ENCODE measurements at regions not wholly inside any gene's neighbourhood (a gene's known extent, or its start where the extent isn't known, plus 50 kb on each side); places are given as distances from the start of the nearest gene placed in this dataset.
A peak's percentile ranks its signal among the peaks of the same experiment; 100 is the strongest.

DNA sequence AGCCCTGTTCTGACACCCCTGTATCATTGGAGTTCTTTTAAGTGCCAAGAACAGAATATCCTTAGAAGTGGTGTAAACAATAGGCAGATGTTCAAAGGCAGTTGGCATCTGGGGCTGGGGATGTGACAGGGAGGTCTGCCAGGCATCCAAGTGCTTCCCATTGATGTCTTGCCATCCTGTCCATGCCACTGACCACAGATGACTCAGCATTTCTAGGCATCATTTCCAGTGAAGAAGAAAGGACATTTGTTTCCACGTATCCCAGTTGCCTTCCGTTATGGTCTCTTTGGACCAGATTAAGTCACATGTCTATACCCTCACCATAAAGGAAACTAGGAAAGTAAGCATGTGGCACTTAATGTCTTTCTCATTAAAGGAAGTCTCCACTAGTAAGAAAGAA is 76.7 kb upstream of the BARX2 start:
- in situ Hi-C loops (cut with HindIII; ENCODE audit: extremely low pct_ligation_motif_present, low pct_unique_long_range_greater_than_20kb): no loop called here
- no TSS peak for BruUV-seq (replicated peaks)
- FAIRE-seq: no peak

More for the DNA sequence above, 76.7 kb upstream of the BARX2 start:
- Histone ChIP-seq H3K4me2 (ENCODE audit: low read depth, low read length) (no peak overlapping the region), H3K4me3 (replicated peaks in 1 of 3; ENCODE audit: insufficient read depth in 1 of 3, low read depth in 2 of 3, low read length in 3 of 3) (no peak overlapping the region), H3K36me3 (replicated peaks in 1 of 2; ENCODE audit: control insufficient read depth in 1 of 2, insufficient read depth in 2 of 2, low read length in 2 of 2) (no peaks in the 10 kb centered on the region), H3K79me2 (ENCODE audit: insufficient read depth, low read length) (no peaks in the 10 kb centered on the region), H3K4me1 (ENCODE audit: insufficient read depth, low read length) (no peaks in the 10 kb centered on the region), H3K9me3 (ENCODE audit: low read length) (no peaks in the 10 kb centered on the region), H3K27me3 (ENCODE audit: control insufficient read depth in 1 of 2, insufficient read depth in 2 of 2, low read length in 2 of 2) (peaks cover 0 to 25% of the 10 kb centered on the region in 2 experiments; a peak in 3 of 5 replicates), H3K9ac (ENCODE audit: insufficient read depth, low read depth, low read length) (no peak overlapping the region), H2AFZ (ENCODE audit: low read length) (no peak overlapping the region), H4K20me1 (ENCODE audit: insufficient read depth, low read length) (no peaks in the 10 kb centered on the region), H3K27ac (ENCODE audit: extremely low read length, insufficient read depth, low read length) (no peak overlapping the region)
- ATAC-seq (no peak), DNase-seq (ENCODE audit: low spot score) (no peak)
- CTCF ChIA-PET (ENCODE audit: low intra/inter-chr PET ratio, low total read pairs): no interaction called here
- TF ChIP-seq, protein P1, sequence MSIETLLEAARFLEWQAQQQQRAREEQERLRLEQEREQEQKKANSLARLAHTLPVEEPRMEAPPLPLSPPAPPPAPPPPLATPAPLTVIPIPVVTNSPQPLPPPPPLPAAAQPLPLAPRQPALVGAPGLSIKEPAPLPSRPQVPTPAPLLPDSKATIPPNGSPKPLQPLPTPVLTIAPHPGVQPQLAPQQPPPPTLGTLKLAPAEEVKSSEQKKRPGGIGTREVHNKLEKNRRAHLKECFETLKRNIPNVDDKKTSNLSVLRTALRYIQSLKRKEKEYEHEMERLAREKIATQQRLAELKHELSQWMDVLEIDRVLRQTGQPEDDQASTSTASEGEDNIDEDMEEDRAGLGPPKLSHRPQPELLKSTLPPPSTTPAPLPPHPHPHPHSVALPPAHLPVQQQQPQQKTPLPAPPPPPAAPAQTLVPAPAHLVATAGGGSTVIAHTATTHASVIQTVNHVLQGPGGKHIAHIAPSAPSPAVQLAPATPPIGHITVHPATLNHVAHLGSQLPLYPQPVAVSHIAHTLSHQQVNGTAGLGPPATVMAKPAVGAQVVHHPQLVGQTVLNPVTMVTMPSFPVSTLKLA (IDR thresholded peaks at IDR 0.05): 0 out of 2 replicates have a peak, but pooled peaks have one; percentile 10
- TF ChIP-seq MAFK (conservative IDR thresholded peaks at IDR 0.05 in 1 of 2, IDR thresholded peaks at IDR 0.05 in 1 of 2; ENCODE audit: low read length in 2 of 2): peak; percentile 80 to 87
- TF ChIP-seq ZNF260 (CRISPR knock-in tag; IDR thresholded peaks at IDR 0.05; ENCODE audit: borderline replicate concordance, low read depth): no peak
- peak; percentile 92 for TF ChIP-seq NFE2L2 (IDR thresholded peaks at IDR 0.05; ENCODE audit: low read length)
- peak; percentile 77 for TF ChIP-seq MAFF (IDR thresholded peaks at IDR 0.05; ENCODE audit: low read depth, low read length)
- TF ChIP-seq, protein P2, sequence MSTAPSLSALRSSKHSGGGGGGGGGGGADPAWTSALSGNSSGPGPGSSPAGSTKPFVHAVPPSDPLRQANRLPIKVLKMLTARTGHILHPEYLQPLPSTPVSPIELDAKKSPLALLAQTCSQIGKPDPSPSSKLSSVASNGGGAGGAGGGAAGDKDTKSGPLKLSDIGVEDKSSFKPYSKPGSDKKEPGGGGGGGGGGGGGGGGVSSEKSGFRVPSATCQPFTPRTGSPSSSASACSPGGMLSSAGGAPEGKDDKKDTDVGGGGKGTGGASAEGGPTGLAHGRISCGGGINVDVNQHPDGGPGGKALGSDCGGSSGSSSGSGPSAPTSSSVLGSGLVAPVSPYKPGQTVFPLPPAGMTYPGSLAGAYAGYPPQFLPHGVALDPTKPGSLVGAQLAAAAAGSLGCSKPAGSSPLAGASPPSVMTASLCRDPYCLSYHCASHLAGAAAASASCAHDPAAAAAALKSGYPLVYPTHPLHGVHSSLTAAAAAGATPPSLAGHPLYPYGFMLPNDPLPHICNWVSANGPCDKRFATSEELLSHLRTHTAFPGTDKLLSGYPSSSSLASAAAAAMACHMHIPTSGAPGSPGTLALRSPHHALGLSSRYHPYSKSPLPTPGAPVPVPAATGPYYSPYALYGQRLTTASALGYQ (CRISPR knock-in tag; IDR thresholded peaks at IDR 0.05): no peak
- TF ChIP-seq, protein P3, sequence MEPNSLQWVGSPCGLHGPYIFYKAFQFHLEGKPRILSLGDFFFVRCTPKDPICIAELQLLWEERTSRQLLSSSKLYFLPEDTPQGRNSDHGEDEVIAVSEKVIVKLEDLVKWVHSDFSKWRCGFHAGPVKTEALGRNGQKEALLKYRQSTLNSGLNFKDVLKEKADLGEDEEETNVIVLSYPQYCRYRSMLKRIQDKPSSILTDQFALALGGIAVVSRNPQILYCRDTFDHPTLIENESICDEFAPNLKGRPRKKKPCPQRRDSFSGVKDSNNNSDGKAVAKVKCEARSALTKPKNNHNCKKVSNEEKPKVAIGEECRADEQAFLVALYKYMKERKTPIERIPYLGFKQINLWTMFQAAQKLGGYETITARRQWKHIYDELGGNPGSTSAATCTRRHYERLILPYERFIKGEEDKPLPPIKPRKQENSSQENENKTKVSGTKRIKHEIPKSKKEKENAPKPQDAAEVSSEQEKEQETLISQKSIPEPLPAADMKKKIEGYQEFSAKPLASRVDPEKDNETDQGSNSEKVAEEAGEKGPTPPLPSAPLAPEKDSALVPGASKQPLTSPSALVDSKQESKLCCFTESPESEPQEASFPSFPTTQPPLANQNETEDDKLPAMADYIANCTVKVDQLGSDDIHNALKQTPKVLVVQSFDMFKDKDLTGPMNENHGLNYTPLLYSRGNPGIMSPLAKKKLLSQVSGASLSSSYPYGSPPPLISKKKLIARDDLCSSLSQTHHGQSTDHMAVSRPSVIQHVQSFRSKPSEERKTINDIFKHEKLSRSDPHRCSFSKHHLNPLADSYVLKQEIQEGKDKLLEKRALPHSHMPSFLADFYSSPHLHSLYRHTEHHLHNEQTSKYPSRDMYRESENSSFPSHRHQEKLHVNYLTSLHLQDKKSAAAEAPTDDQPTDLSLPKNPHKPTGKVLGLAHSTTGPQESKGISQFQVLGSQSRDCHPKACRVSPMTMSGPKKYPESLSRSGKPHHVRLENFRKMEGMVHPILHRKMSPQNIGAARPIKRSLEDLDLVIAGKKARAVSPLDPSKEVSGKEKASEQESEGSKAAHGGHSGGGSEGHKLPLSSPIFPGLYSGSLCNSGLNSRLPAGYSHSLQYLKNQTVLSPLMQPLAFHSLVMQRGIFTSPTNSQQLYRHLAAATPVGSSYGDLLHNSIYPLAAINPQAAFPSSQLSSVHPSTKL (CRISPR knock-in tag; IDR thresholded peaks at IDR 0.05): no peak
- peak; percentile 69; the same call in 1 of the 2 replicates for TF ChIP-seq NFE2 (CRISPR knock-in tag; IDR thresholded peaks at IDR 0.05)
- TF ChIP-seq ZNF230 (CRISPR knock-in tag; IDR thresholded peaks at IDR 0.05): no peak
- no peak for TF ChIP-seq PHF5A (CRISPR knock-in tag; IDR thresholded peaks at IDR 0.05; ENCODE audit: low read depth, unreplicated experiment)
- no peak for TF ChIP-seq POLR2AphosphoS5 (IDR thresholded peaks at IDR 0.05; ENCODE audit: low read depth, low read length)
- no peak for TF ChIP-seq CCAR2 (optimal IDR thresholded peaks at IDR 0.05; ENCODE audit: low read depth, low read length)
- TF ChIP-seq ZNF878 (CRISPR knock-in tag; IDR thresholded peaks at IDR 0.05): no peak
- 35% methylated on average over 2 of the region's 2 CpGs for WGBS (ENCODE audit: low lambda C conversion rate)
- POLR2A ChIA-PET: no interaction called here
- intact Hi-C loops (cut with micrococcal nuclease; ENCODE audit: unreplicated experiment): no loop called here

Data from HepG2 (cell line).